Smooth muscle cell (in vitro differentiated cells): ENCODE measurements at regions not wholly inside any gene's neighbourhood (a gene's known extent, or its start where the extent isn't known, plus 50 kb on each side); places are given as distances from the start of the nearest gene placed in this dataset.
A peak's percentile ranks its signal among the peaks of the same experiment; 100 is the strongest.
"Not testable (repeated sequence)": the region's sequence is repeated elsewhere in the genome, so short reads cannot be mapped to it uniquely, and the experiment has no call there.

ENCODE experiments used
- DNase-seq: peaks from one replicate; lab custom pipeline; 2025; ENCODE audit not compliant: unreplicated experiment; lab: John Stamatoyannopoulos, UW
- H2AFZ ChIP-seq: fragments of 200-600 bp; sonication (generic); 2 replicates; pipeline ENCODE4 v1.6.0; 2016; ENCODE audit warnings: antibody characterized with exemption, low read depth, mild to moderate bottlenecking
- H3F3A ChIP-seq: fragments of 200-600 bp; sonication (generic); 2 replicates; pipeline ENCODE4 v1.6.0; 2017; ENCODE audit warnings: antibody characterized with exemption, low read depth
- H3K27ac ChIP-seq: fragments of 200-600 bp; sonication (generic); 2 replicates; pipeline ENCODE4 v1.5.1; 2016; ENCODE audit warnings: low read depth, mild to moderate bottlenecking
- H3K27me3 ChIP-seq: fragments of 200-600 bp; sonication (generic); 2 replicates; pipeline ENCODE4 v1.6.1; 2016; ENCODE audit warnings: low read depth, mild to moderate bottlenecking
- H3K36me3 ChIP-seq: fragments of 200-600 bp; sonication (generic); 2 replicates; pipeline ENCODE4 v1.5.1; 2016; ENCODE audit warnings: low read depth
- H3K4me1 ChIP-seq: fragments of 200-600 bp; sonication (generic); 2 replicates; pipeline ENCODE4 v1.5.1; 2016; ENCODE audit warnings: low read depth
- H3K4me2 ChIP-seq: fragments of 200-600 bp; sonication (generic); 2 replicates; pipeline ENCODE4 v1.6.0; 2016; ENCODE audit warnings: mild to moderate bottlenecking
- H3K4me3 ChIP-seq: fragments of 200-600 bp; sonication (generic); 2 replicates; pipeline ENCODE4 v1.5.1; 2016; ENCODE audit warnings: mild to moderate bottlenecking
- H3K79me2 ChIP-seq: fragments of 200-600 bp; sonication (generic); 2 replicates; pipeline ENCODE4 v1.6.0; 2016; ENCODE audit warnings: low read depth, mild to moderate bottlenecking
- H3K9ac ChIP-seq: fragments of 200-600 bp; sonication (generic); 2 replicates; pipeline ENCODE4 v1.6.0; 2016; ENCODE audit warnings: low read depth
- H3K9me3 ChIP-seq: fragments of 200-600 bp; sonication (generic); replicated peaks from 2 replicates; pipeline ENCODE4 v1.5.1; 2016; ENCODE audit warnings: low read depth
- H4K20me1 ChIP-seq: fragments of 200-600 bp; sonication (generic); 2 replicates; pipeline ENCODE4 v1.6.0; 2016; ENCODE audit warnings: low read depth
- WGBS: methylation state at CpG from one replicate; pipeline ENCODE4 v1.1.7; 2016; ENCODE audit warnings: low lambda C conversion rate; 5-methylcytosine and 5-hydroxymethylcytosine counted together
- TF ChIP-seq, protein P1 (sequence below): fragments of 200-600 bp; sonication (generic); IDR thresholded peaks from 2 replicates; pipeline ENCODE4 v1.5.1; 2017; ENCODE audit warnings: borderline replicate concordance, mild to moderate bottlenecking, antibody characterized with exemption; ENCODE audit not compliant: insufficient read depth, poor library complexity, severe bottlenecking

DNA sequence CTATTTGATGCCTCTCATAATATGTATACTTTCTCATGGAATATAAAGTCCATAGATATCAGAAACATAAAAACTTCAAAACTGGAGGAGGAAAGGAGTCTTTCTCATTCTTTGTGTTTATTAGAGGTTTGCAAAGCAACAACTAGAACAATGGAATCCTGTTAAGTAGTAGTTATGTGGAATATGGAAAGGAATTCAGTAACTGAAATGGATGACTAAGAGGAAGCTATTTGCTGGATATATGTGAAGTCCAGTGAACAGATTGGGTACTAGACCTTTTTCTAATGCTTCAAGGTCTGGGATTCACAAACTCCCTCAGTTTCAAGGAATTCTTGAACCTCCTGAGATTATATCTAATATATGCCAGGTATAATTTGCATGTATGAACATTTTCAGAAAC lies 353.6 kb upstream of the FANCL start:
- no peaks in the 10 kb centered on the region for H4K20me1 ChIP-seq
- no peaks in the 10 kb centered on the region for H3K9me3 ChIP-seq
- H3K79me2 ChIP-seq: no peaks in the 10 kb centered on the region
- TF ChIP-seq, protein P1, sequence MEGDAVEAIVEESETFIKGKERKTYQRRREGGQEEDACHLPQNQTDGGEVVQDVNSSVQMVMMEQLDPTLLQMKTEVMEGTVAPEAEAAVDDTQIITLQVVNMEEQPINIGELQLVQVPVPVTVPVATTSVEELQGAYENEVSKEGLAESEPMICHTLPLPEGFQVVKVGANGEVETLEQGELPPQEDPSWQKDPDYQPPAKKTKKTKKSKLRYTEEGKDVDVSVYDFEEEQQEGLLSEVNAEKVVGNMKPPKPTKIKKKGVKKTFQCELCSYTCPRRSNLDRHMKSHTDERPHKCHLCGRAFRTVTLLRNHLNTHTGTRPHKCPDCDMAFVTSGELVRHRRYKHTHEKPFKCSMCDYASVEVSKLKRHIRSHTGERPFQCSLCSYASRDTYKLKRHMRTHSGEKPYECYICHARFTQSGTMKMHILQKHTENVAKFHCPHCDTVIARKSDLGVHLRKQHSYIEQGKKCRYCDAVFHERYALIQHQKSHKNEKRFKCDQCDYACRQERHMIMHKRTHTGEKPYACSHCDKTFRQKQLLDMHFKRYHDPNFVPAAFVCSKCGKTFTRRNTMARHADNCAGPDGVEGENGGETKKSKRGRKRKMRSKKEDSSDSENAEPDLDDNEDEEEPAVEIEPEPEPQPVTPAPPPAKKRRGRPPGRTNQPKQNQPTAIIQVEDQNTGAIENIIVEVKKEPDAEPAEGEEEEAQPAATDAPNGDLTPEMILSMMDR: no peak
- no peak overlapping the region for H2AFZ ChIP-seq
- no peak overlapping the region for H3K4me3 ChIP-seq
- no peaks in the 10 kb centered on the region for H3K36me3 ChIP-seq
- no peak overlapping the region for H3K4me2 ChIP-seq
- no peaks in the 10 kb centered on the region for H3K4me1 ChIP-seq
- H3K27ac ChIP-seq: no peak overlapping the region
- DNase-seq: no peak
- no peak overlapping the region for H3K9ac ChIP-seq
- no peaks in the 10 kb centered on the region for H3F3A ChIP-seq
- H3K27me3 ChIP-seq: no peaks in the 10 kb centered on the region

GRCh38 chr2:58594175-58594574 lies 353.1 kb upstream of the FANCL start:
- H3F3A ChIP-seq: no peaks in the 10 kb centered on the region
- no peaks in the 10 kb centered on the region for H3K4me1 ChIP-seq
- no peaks in the 10 kb centered on the region for H3K36me3 ChIP-seq
- WGBS: 64% methylated on average over 4 of the region's 4 CpGs
- H3K27ac ChIP-seq: no peak overlapping the region
- no peak overlapping the region for H3K4me2 ChIP-seq
- H3K4me3 ChIP-seq: no peak overlapping the region
- no peaks in the 10 kb centered on the region for H3K79me2 ChIP-seq
- H3K27me3 ChIP-seq: no peaks in the 10 kb centered on the region
- TF ChIP-seq, protein P1: peak; percentile 6
- no peak overlapping the region for H2AFZ ChIP-seq
- no peak overlapping the region for H3K9ac ChIP-seq
- no peak for DNase-seq
- H4K20me1 ChIP-seq: no peaks in the 10 kb centered on the region
- no peaks in the 10 kb centered on the region for H3K9me3 ChIP-seq

DNA sequence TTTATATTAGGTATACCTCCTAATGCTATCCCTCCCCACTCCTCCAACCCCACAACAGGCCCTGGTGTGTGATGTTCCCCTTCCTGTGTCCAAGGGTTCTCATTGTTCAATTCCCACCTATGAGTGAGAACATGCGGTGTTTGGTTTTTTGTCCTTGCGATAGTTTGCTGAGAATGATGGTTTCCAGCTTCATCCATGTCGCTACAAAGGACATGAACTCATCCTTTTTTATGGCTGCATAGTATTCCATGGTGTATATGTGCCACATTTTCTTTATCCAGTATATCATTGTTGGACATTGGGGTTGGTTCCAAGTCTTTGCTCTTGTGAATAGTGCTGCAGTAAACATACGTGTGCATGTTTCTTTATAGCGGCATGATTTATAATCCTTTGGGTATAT lies 345.1 kb upstream of the FANCL start:
- H3K36me3 ChIP-seq, DNase-seq, H2AFZ ChIP-seq, H3K79me2 ChIP-seq, H3K27ac ChIP-seq, H3K4me1 ChIP-seq, H3K9me3 ChIP-seq, H3K27me3 ChIP-seq, H3K9ac ChIP-seq, H3K4me3 ChIP-seq, H3K4me2 ChIP-seq, H3F3A ChIP-seq, H4K20me1 ChIP-seq: not testable (repeated sequence)
- 96% methylated on average over 5 of the region's 5 CpGs for WGBS

GRCh38 chr2:58585233-58585632 lies 344.1 kb upstream of the FANCL start:
- no peaks in the 10 kb centered on the region for H3K27me3 ChIP-seq
- H2AFZ ChIP-seq: no peak overlapping the region
- H3K9me3 ChIP-seq: no peaks in the 10 kb centered on the region
- TF ChIP-seq, protein P1: no peak
- no peak overlapping the region for H3K27ac ChIP-seq
- H3F3A ChIP-seq: no peaks in the 10 kb centered on the region
- no peak overlapping the region for H3K9ac ChIP-seq
- no peak for DNase-seq
- H3K4me2 ChIP-seq: no peak overlapping the region
- no peaks in the 10 kb centered on the region for H3K36me3 ChIP-seq
- no peaks in the 10 kb centered on the region for H3K4me1 ChIP-seq
- H3K4me3 ChIP-seq: no peak overlapping the region
- H3K79me2 ChIP-seq: no peaks in the 10 kb centered on the region
- no peaks in the 10 kb centered on the region for H4K20me1 ChIP-seq
- WGBS: 93% methylated on average over 5 of the region's 5 CpGs
